Kidney epithelial cell (primary cell): ENCODE measurements at regions not wholly inside any gene's neighbourhood (a gene's known extent, or its start where the extent isn't known, plus 50 kb on each side); places are given as distances from the start of the nearest gene placed in this dataset.

Source experiments
- DNase-seq: peaks from one replicate; pipeline ENCODE4 v3.0.0-alpha.2; 2010; ENCODE audit warnings: low read depth
- H3K27me3 ChIP-seq: 2 replicates; pipeline ENCODE4 v1.6.0; 2011; ENCODE audit warnings: low read length; ENCODE audit not compliant: control insufficient read depth, insufficient read depth
- H3K36me3 ChIP-seq: 2 replicates; pipeline ENCODE4 v1.5.1; 2011; ENCODE audit warnings: low read length; ENCODE audit not compliant: control insufficient read depth, insufficient read depth
- H3K4me3 ChIP-seq: 2 replicates; pipeline ENCODE4 v1.5.1; 2011; ENCODE audit warnings: low read depth, mild to moderate bottlenecking, control low read depth, low read length
- TF ChIP-seq, protein P1 (sequence below): IDR thresholded peaks from 2 replicates; pipeline ENCODE4 v1.5.1; 2011; ENCODE audit warnings: mild to moderate bottlenecking, moderate library complexity, low read length, control low read depth, inconsistent platforms; ENCODE audit not compliant: insufficient read depth, poor library complexity, severe bottlenecking

- Histone ChIP-seq H3K27me3 (no peaks in the 10 kb centered on the region), H3K4me3 (no peak overlapping the region), H3K36me3 (no peaks in the 10 kb centered on the region)
- DNase-seq: no peak
- TF ChIP-seq, protein P1, sequence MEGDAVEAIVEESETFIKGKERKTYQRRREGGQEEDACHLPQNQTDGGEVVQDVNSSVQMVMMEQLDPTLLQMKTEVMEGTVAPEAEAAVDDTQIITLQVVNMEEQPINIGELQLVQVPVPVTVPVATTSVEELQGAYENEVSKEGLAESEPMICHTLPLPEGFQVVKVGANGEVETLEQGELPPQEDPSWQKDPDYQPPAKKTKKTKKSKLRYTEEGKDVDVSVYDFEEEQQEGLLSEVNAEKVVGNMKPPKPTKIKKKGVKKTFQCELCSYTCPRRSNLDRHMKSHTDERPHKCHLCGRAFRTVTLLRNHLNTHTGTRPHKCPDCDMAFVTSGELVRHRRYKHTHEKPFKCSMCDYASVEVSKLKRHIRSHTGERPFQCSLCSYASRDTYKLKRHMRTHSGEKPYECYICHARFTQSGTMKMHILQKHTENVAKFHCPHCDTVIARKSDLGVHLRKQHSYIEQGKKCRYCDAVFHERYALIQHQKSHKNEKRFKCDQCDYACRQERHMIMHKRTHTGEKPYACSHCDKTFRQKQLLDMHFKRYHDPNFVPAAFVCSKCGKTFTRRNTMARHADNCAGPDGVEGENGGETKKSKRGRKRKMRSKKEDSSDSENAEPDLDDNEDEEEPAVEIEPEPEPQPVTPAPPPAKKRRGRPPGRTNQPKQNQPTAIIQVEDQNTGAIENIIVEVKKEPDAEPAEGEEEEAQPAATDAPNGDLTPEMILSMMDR: no peak
Observed at GRCh38 chr5:169433221-169433651, 132.3 kb upstream of the SLIT3 start.

GRCh38 chr5:169431386-169431785 is 130.4 kb upstream of the SLIT3 start:
- Histone ChIP-seq H3K36me3 (no peaks in the 10 kb centered on the region), H3K27me3 (no peaks in the 10 kb centered on the region), H3K4me3 (no peak overlapping the region)
- TF ChIP-seq, protein P1: no peak
- no peak for DNase-seq

- no peak for DNase-seq
- Histone ChIP-seq H3K27me3 (no peaks in the 10 kb centered on the region), H3K36me3 (no peaks in the 10 kb centered on the region), H3K4me3 (no peak overlapping the region)
- TF ChIP-seq, protein P1: no peak
Observed at GRCh38 chr5:169430671-169431070, 129.7 kb upstream of the SLIT3 start.

DNA sequence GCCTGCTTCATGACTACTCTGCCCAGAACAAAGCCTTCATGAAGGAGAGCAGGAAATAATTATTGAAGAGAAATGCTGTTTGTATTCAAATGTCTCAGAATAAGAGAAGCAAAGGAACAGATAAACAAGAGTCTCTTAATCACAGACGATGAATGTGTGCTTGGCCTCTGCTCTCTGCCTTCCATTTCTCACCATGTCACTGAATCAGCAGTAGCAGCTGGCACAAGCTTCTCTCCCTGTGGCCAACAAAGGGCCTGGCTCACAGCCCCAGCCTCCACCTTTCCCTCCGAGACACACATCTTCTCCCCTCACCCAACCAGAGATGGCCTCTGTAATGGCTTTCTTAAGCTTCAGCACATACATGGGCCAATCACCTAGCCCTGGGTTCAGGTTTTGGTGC is 128.1 kb upstream of the SLIT3 start:
- no peak overlapping the region for H3K4me3 ChIP-seq
- DNase-seq: no peak
- TF ChIP-seq, protein P1: no peak

DNA sequence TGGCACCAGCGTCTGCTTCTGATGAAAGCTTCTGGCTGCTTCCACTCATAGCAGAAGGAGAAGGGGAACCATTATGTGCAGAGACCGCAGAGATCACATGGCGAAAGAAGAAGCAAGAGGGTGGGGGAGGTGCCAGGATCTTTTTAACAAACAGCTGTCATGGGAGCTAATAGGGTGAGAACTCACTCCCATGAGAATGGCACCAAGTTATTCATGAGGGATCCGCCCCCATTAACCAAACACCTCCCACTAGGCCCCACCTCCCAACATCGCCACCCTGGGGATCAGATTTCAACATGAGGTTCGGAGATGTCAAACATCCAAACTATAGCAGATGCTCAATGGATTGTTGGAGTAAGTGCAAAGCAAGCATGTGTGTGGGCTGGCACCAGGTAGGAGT is 125.8 kb upstream of the SLIT3 start:
- TF ChIP-seq, protein P1: no peak
- no peaks in the 10 kb centered on the region for H3K27me3 ChIP-seq
- no peak overlapping the region for H3K4me3 ChIP-seq
- DNase-seq: no peak
- H3K36me3 ChIP-seq: no peaks in the 10 kb centered on the region

More for the DNA sequence above, 128.1 kb upstream of the SLIT3 start:
- Histone ChIP-seq H3K36me3 (no peaks in the 10 kb centered on the region), H3K27me3 (no peaks in the 10 kb centered on the region)

DNA sequence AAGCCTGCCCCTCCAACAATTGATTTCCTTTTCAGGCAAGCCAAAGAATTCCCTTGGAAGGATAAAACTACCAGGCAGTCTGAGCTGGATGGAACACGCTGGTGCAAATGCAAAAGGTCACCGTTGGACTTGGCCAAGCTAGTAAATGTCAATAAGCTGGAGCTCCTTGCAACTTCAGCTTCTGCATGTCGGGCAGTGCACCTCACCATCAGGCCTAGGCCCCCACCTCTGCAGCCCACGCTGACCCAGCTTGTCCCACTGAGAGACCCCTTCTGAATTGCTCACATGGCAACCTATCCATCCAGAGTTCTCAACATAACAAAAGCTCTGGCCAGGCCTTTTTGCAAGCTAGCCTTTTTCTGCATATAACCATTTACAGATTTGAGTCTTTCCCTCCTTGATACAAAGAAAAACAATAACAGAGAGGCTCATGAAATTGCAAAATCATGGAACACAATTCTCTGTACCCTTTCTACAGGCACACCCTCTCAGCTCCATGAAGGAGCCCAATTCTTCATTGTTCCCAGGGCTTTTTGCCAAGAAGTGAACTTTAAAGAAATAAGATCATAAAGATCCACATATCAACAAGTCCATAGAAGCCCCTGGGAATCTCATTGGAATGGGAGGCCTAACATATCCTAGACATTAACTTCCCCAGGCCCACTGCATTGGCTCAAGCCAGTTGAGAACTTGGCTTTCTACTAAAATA is 123.9 kb upstream of the SLIT3 start:
- no peaks in the 10 kb centered on the region for H3K36me3 ChIP-seq
- TF ChIP-seq, protein P1: no peak

More for the DNA sequence above, 123.9 kb upstream of the SLIT3 start:
- Histone ChIP-seq H3K27me3 (no peaks in the 10 kb centered on the region), H3K4me3 (no peak overlapping the region)
- DNase-seq: no peak
